H1 (cell line): ENCODE measurements at regions not wholly inside any gene's neighbourhood (a gene's known extent, or its start where the extent isn't known, plus 50 kb on each side); places are given as distances from the start of the nearest gene placed in this dataset.

Source experiments
- EGR1 ChIP-seq: IDR thresholded peaks from 2 replicates; pipeline ENCODE4 v1.6.1; 2011; ENCODE audit warnings: low read depth, low read length, borderline replicate concordance
- EP300 ChIP-seq, 2 experiments: IDR thresholded peaks; 1 replicate in 1 of 2; 2 replicates in 1 of 2; pipeline ENCODE4 v1.6.1; 2011 to 2012; ENCODE audit warnings: low read depth in 2 of 2, low read length in 2 of 2, mild to moderate bottlenecking in 2 of 2, borderline replicate concordance in 1 of 2, inconsistent platforms in 1 of 2, moderate library complexity in 1 of 2
- KDM1A ChIP-seq: fragments of 200-600, 300-600 bp; sonication (generic); IDR thresholded peaks from 2 replicates; pipeline ENCODE4 v1.7.1; 2016; ENCODE audit warnings: mild to moderate bottlenecking, low read length, borderline replicate concordance
- PHF8 ChIP-seq: fragments of 200-600 bp; sonication (generic); conservative IDR thresholded peaks from 2 replicates; pipeline ENCODE4 v1.7.1; 2012; ENCODE audit warnings: low read depth, mild to moderate bottlenecking, inconsistent platforms, low read length, moderate library complexity
- POLR2A ChIP-seq, 2 experiments: IDR thresholded peaks; 1 replicate in 1 of 2; 2 replicates in 1 of 2; pipeline ENCODE4 v1.6.1; 2011; ENCODE audit warnings: low read depth in 2 of 2, low read length in 2 of 2, mild to moderate bottlenecking in 2 of 2; ENCODE audit errors: control extremely low read depth in 1 of 2
- RAD21 ChIP-seq, 2 experiments: IDR thresholded peaks in 1 of 2; conservative IDR thresholded peaks in 1 of 2; 2 replicates each; pipeline ENCODE4 v1.6.1; 2011; ENCODE audit warnings: low read depth in 2 of 2, low read length in 2 of 2, improper control_type of control experiment in 1 of 2, inconsistent platforms in 1 of 2, mild to moderate bottlenecking in 1 of 2, moderate library complexity in 1 of 2
- RFX5 ChIP-seq: IDR thresholded peaks from 2 replicates; pipeline ENCODE4 v1.6.1; 2011; ENCODE audit warnings: low read depth, low read length, improper control_type of control experiment, borderline replicate concordance
- SIN3A ChIP-seq, 2 experiments: IDR thresholded peaks in 1 of 2; conservative IDR thresholded peaks in 1 of 2; 2 replicates each; pipeline ENCODE4 v1.6.1; 2011 to 2012; ENCODE audit warnings: low read length in 2 of 2, improper control_type of control experiment in 1 of 2, low read depth in 1 of 2, mild to moderate bottlenecking in 1 of 2
- TAF1 ChIP-seq: IDR thresholded peaks from 2 replicates; pipeline ENCODE4 v1.6.1; 2011; ENCODE audit warnings: mild to moderate bottlenecking, low read depth, low read length
- ZNF274 ChIP-seq: IDR thresholded peaks from 2 replicates; pipeline ENCODE4 v1.7.0; 2012; ENCODE audit warnings: low read length, borderline replicate concordance; ENCODE audit errors: extremely low read depth
- TF ChIP-seq, protein P1 (sequence below), 3 experiments: IDR thresholded peaks; 1 replicate in 2 of 3; 2 replicates in 1 of 3; pipeline versions ENCODE4 v1.5.1 to v1.6.1; 2011; ENCODE audit warnings: low read length in 3 of 3, mild to moderate bottlenecking in 3 of 3, inconsistent platforms in 2 of 3, low read depth in 1 of 3, moderate library complexity in 1 of 3; ENCODE audit not compliant: insufficient read depth in 1 of 3; ENCODE audit errors: control extremely low read depth in 1 of 3

DNA sequence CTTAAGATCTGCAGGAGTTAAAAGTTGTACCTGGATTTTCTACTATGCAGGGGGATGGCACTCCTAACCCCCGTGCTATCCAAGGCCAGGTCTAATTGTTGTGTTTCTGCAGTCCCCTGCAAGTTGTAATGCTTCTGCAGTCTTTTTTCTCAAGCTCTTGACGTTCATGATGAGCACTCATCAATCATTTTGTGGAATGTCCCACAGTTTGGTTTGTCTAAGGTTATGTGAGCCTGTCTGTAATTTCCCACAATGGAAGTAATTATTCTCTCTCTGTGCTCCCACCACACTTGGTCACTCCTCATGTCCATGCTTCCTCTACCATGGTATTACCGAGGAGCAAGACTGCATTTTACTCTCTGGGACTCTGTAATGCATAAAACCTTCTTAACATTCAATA lies 107.6 kb upstream of the SSTR4 start:
- TF ChIP-seq KDM1A (no peak), SIN3A (conservative IDR thresholded peaks at IDR 0.05 in 1 of 2, IDR thresholded peaks at IDR 0.05 in 1 of 2; ENCODE audit: low read depth in 1 of 2, low read length in 2 of 2) (no peak), RFX5 (no peak), ZNF274 (no peak), POLR2A (IDR thresholded peaks at IDR 0.05; ENCODE audit: control extremely low read depth in 1 of 2, low read depth in 2 of 2, low read length in 2 of 2) (no peak), RAD21 (IDR thresholded peaks at IDR 0.05 in 1 of 2, conservative IDR thresholded peaks at IDR 0.05 in 1 of 2; ENCODE audit: low read depth in 2 of 2, low read length in 2 of 2) (no peak), EP300 (IDR thresholded peaks at IDR 0.05; ENCODE audit: borderline replicate concordance in 1 of 2, low read depth in 2 of 2, low read length in 2 of 2) (no peak), PHF8 (no peak), TAF1 (no peak), EGR1 (no peak)
- TF ChIP-seq, protein P1, sequence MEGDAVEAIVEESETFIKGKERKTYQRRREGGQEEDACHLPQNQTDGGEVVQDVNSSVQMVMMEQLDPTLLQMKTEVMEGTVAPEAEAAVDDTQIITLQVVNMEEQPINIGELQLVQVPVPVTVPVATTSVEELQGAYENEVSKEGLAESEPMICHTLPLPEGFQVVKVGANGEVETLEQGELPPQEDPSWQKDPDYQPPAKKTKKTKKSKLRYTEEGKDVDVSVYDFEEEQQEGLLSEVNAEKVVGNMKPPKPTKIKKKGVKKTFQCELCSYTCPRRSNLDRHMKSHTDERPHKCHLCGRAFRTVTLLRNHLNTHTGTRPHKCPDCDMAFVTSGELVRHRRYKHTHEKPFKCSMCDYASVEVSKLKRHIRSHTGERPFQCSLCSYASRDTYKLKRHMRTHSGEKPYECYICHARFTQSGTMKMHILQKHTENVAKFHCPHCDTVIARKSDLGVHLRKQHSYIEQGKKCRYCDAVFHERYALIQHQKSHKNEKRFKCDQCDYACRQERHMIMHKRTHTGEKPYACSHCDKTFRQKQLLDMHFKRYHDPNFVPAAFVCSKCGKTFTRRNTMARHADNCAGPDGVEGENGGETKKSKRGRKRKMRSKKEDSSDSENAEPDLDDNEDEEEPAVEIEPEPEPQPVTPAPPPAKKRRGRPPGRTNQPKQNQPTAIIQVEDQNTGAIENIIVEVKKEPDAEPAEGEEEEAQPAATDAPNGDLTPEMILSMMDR (IDR thresholded peaks at IDR 0.05; ENCODE audit: control extremely low read depth in 1 of 3, insufficient read depth in 1 of 3, low read depth in 1 of 3, low read length in 3 of 3), result no peak
